ENCODE measurements at regions not wholly inside any gene's neighbourhood (a gene's known extent, or its start where the extent isn't known, plus 50 kb on each side); places are given as distances from the start of the nearest gene placed in this dataset.
A peak's percentile ranks its signal among the peaks of the same experiment; 100 is the strongest.
"Not testable (repeated sequence)": the region's sequence is repeated elsewhere in the genome, so short reads cannot be mapped to it uniquely, and the experiment has no call there.

GRCh38 chr2:240238786-240239185 lies 98.3 kb upstream of the OTOS start:
- DNase-seq (ENCODE audit: low spot score) (no peak), ATAC-seq (no peak)

GRCh38 chr2:240239325-240239724 lies 98.9 kb upstream of the OTOS start:
- no peak for DNase-seq (ENCODE audit: low spot score)
- no peak for ATAC-seq

- DNase-seq (ENCODE audit: low spot score) (no peak), ATAC-seq (no peak)
Measured at GRCh38 chr2:240240017-240240734, 99.7 kb upstream of the OTOS start.

- DNase-seq (ENCODE audit: low spot score): no peak
- ATAC-seq: no peak
Measured at GRCh38 chr2:240240781-240241180, 100.3 kb upstream of the OTOS start.

GRCh38 chr2:240241572-240241971 lies 101.1 kb upstream of the OTOS start:
- ATAC-seq (no peak), DNase-seq (ENCODE audit: low spot score) (no peak)

- not testable (repeated sequence) for ATAC-seq; DNase-seq (ENCODE audit: low spot score)
Measured at GRCh38 chr2:240243049-240243448, 102.6 kb upstream of the OTOS start.

GRCh38 chr2:240244543-240244942 lies 104.1 kb upstream of the OTOS start:
- ATAC-seq (no peak), DNase-seq (ENCODE audit: low spot score) (no peak)

- DNase-seq (ENCODE audit: low spot score): no peak
- ATAC-seq: no peak
Measured at GRCh38 chr2:240245184-240245583, 104.7 kb upstream of the OTOS start.

- no peak for DNase-seq (ENCODE audit: low spot score)
Measured at GRCh38 chr2:240245706-240246105, 105.2 kb upstream of the OTOS start.

GRCh38 chr2:240246173-240246820 lies 105.8 kb upstream of the OTOS start:
- ATAC-seq (no peak), DNase-seq (ENCODE audit: low spot score) (no peak)

More at GRCh38 chr2:240245706-240246105, 105.2 kb upstream of the OTOS start:
- ATAC-seq: no peak

- DNase-seq (ENCODE audit: low spot score) (no peak), ATAC-seq (no peak)
Measured at GRCh38 chr2:240247241-240247867, 106.9 kb upstream of the OTOS start.

- DNase-seq (ENCODE audit: low spot score) (no peak), ATAC-seq (no peak)
Measured at GRCh38 chr2:240247868-240248720, 107.6 kb upstream of the OTOS start.

- ATAC-seq (no peak), DNase-seq (ENCODE audit: low spot score) (no peak)
Measured at GRCh38 chr2:240248721-240249422, 108.4 kb upstream of the OTOS start.

- ATAC-seq: no peak
- DNase-seq (ENCODE audit: low spot score): no peak
Measured at GRCh38 chr2:240249423-240250149, 109.1 kb upstream of the OTOS start.

- ATAC-seq (no peak), DNase-seq (ENCODE audit: low spot score) (no peak)
Measured at GRCh38 chr2:240250150-240250984, 109.9 kb upstream of the OTOS start.

- DNase-seq (ENCODE audit: low spot score): peak; percentile 76
- ATAC-seq: peak; percentile 83
Measured at GRCh38 chr2:240250985-240251847, 110.8 kb upstream of the OTOS start.

- no peak for ATAC-seq
- no peak for DNase-seq (ENCODE audit: low spot score)
Measured at GRCh38 chr2:240251848-240252190, 111.4 kb upstream of the OTOS start.

GRCh38 chr2:240252191-240252871 lies 111.9 kb upstream of the OTOS start:
- no peak for ATAC-seq
- no peak for DNase-seq (ENCODE audit: low spot score)

Measured in left lobe of liver (tissue), 2 donors.